Tibial artery (tissue), 4 donors: ENCODE measurements at regions not wholly inside any gene's neighbourhood (a gene's known extent, or its start where the extent isn't known, plus 50 kb on each side); places are given as distances from the start of the nearest gene placed in this dataset.

Source experiments
- DNase-seq, 2 donors: peaks; one replicate each; pipeline ENCODE4 v3.0.0-alpha.2; 2019
- H3K27ac ChIP-seq, 2 donors: fragments of 200-600 bp; sonication (generic) in 1 of 2; 1 replicate in 1 of 2; 2 replicates in 1 of 2; pipeline ENCODE4 v1.5.1; 2018 to 2019; ENCODE audit warnings: mild to moderate bottlenecking in 1 of 2
- H3K27me3 ChIP-seq, 2 donors: fragments of 200-600 bp; sonication (generic) in 1 of 2; one replicate each; pipeline versions ENCODE4 v1.5.1 to v1.6.0; 2016 to 2019
- H3K36me3 ChIP-seq, 3 donors: fragments of 200-600 bp; sonication (generic) in 2 of 3; one replicate each; pipeline ENCODE4 v1.5.1; 2016 to 2019; ENCODE audit warnings: mild to moderate bottlenecking in 2 of 3
- H3K4me1 ChIP-seq, 4 donors: fragments of 200-600 bp; sonication (generic) in 2 of 4; 1 replicate in 3 of 4; 2 replicates in 1 of 4; pipeline ENCODE4 v1.5.1; 2016 to 2019
- H3K4me3 ChIP-seq, 2 donors: fragments of 200-600 bp; sonication (generic) in 1 of 2; 1 replicate in 1 of 2; 2 replicates in 1 of 2; pipeline ENCODE4 v1.5.1; 2018 to 2019; ENCODE audit warnings: mild to moderate bottlenecking in 2 of 2
- H3K9me3 ChIP-seq, 3 donors: fragments of 200-600 bp; sonication (generic) in 1 of 3; one replicate each; pipeline ENCODE4 v1.5.1; 2016 to 2019
- intact Hi-C: fragments of 100-400 bp; cut with DNase I; formaldehyde crosslinking; loops from one replicate; pipeline ENCODE4 v1.15.0; 2023; ENCODE audit warnings: low total_unique reads
- TF ChIP-seq, protein P1 (sequence below), 2 experiments: fragments of 200-600 bp in 1 of 2; fragments of 450-650 bp in 1 of 2; IDR thresholded peaks; one replicate each; pipeline ENCODE4 v1.5.1; 2017 to 2019; ENCODE audit warnings: antibody characterized with exemption in 2 of 2, mild to moderate bottlenecking in 1 of 2, moderate library complexity in 1 of 2

DNA sequence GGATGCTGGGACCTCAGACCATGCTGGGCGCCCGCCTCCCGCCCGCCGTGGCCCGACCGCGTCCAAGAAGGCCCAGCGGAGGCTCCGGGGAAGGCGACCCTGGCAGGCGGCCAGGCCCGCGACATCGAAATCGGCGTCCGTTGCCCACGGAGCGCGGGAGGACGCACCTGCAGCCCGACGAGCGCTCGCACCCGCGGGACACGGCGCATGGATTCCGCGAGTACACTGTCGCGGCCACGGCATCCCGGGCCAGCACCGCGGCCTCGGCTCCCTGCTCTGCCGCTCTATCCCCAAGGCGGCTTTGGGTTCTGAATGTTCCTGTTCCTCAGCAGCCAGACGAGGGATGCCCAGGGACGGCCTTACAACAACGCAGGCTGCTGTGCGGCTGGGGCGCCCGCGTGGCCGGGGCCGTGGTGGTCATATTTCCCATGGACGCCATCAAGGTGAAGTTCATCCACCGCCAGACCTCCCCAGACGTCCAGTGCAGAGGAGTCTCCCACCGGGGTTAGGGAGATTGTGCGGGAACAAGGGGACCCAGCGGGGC, 67.5 kb upstream of the ZNF722 start:
- intact Hi-C loops, result no loop called here
- TF ChIP-seq, protein P1, sequence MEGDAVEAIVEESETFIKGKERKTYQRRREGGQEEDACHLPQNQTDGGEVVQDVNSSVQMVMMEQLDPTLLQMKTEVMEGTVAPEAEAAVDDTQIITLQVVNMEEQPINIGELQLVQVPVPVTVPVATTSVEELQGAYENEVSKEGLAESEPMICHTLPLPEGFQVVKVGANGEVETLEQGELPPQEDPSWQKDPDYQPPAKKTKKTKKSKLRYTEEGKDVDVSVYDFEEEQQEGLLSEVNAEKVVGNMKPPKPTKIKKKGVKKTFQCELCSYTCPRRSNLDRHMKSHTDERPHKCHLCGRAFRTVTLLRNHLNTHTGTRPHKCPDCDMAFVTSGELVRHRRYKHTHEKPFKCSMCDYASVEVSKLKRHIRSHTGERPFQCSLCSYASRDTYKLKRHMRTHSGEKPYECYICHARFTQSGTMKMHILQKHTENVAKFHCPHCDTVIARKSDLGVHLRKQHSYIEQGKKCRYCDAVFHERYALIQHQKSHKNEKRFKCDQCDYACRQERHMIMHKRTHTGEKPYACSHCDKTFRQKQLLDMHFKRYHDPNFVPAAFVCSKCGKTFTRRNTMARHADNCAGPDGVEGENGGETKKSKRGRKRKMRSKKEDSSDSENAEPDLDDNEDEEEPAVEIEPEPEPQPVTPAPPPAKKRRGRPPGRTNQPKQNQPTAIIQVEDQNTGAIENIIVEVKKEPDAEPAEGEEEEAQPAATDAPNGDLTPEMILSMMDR (IDR thresholded peaks at IDR 0.05), result no peak
- Histone ChIP-seq H3K36me3 (no peaks in the 10 kb centered on the region), H3K9me3 (peaks cover 0 to 10% (median 7%) of the 10 kb centered on the region in 3 donors), H3K27ac (no peak overlapping the region), H3K4me3 (no peak overlapping the region), H3K27me3 (peaks cover 0 to 6% of the 10 kb centered on the region in 2 donors), H3K4me1 (peaks cover 0 to 8% (median 3%) of the 10 kb centered on the region in 4 donors)
- DNase-seq, result no peak

DNA sequence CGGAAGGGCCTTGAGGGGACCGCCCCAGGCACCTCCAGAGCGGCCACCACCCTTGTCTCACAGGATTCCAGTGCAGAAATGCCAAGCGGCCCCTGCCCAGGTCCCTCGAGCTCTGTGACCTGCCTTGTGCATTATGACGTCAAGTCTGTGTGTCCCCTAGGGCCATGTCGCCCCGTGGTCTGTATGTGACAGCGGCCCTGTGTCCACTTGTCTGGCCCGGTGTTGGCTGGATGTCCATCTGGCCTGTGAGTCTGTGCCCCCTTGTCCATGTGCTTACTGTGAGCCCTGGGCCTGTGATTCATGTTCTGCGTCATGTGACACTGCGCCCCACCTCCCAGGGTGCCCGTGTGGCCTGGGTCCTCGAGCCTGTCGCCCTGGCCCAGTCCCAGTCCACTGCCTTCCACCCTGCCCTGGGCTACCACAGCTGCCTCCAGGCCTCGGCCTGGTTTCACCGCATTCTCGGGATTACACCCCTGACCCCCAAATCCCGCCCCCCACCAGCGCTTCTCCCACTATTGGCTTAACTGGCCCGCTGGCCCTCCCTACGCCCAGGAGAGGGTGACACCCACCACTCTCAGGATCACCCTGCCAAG, 66.6 kb upstream of the ZNF722 start:
- Histone ChIP-seq H3K4me1 (peaks cover 0 to 4% (median 1%) of the 10 kb centered on the region in 4 donors), H3K9me3 (peaks cover 0 to 7% (median 2%) of the 10 kb centered on the region in 3 donors), H3K4me3 (no peak overlapping the region), H3K36me3 (no peaks in the 10 kb centered on the region), H3K27me3 (peaks cover 0 to 6% of the 10 kb centered on the region in 2 donors), H3K27ac (no peak overlapping the region)
- TF ChIP-seq, protein P1 (IDR thresholded peaks at IDR 0.05), result no peak
- no peak for DNase-seq
- intact Hi-C loops, result no loop called here
